ENCODE measurements at regions not wholly inside any gene's neighbourhood (a gene's known extent, or its start where the extent isn't known, plus 50 kb on each side); places are given as distances from the start of the nearest gene placed in this dataset.

GRCh38 chr4:31290836-31291235, 570.7 kb downstream of the PCDH7 start:
- TF ChIP-seq CTCF (IDR thresholded peaks at IDR 0.05) = no peak
- TF ChIP-seq POLR2AphosphoS5 (IDR thresholded peaks at IDR 0.05) = no peak
- no peak for TF ChIP-seq POLR2A (IDR thresholded peaks at IDR 0.05)

Measured in stomach (tissue), 4 donors.